ENCODE measurements at regions not wholly inside any gene's neighbourhood (a gene's known extent, or its start where the extent isn't known, plus 50 kb on each side); places are given as distances from the start of the nearest gene placed in this dataset.

GRCh38 chr16:79348521-79349306 lies 251.8 kb downstream of the MAF start (continued):
- TF ChIP-seq ZNF687 (CRISPR knock-in tag; IDR thresholded peaks at IDR 0.05) (no peak), NFIC (IDR thresholded peaks at IDR 0.05; ENCODE audit: low read length) (no peak), ZNF737 (CRISPR knock-in tag; IDR thresholded peaks at IDR 0.05; ENCODE audit: borderline replicate concordance) (no peak)

- no TSS peak for BruUV-seq (replicated peaks)
- 50% methylated on average over 17 of the region's 19 CpGs for WGBS (ENCODE audit: low lambda C conversion rate)
- ChIA-PET CTCF (ENCODE audit: low intra/inter-chr PET ratio, low total read pairs) (no interaction called here), POLR2A (no interaction called here)
- Histone ChIP-seq H3K4me3 (replicated peaks in 1 of 3; ENCODE audit: insufficient read depth in 1 of 3, low read depth in 2 of 3, low read length in 3 of 3) (no peak overlapping the region), H3K9me3 (ENCODE audit: low read length) (no peaks in the 10 kb centered on the region), H3K36me3 (replicated peaks in 1 of 2; ENCODE audit: control insufficient read depth in 1 of 2, insufficient read depth in 2 of 2, low read length in 2 of 2) (no peaks in the 10 kb centered on the region), H3K9ac (ENCODE audit: insufficient read depth, low read depth, low read length) (no peak overlapping the region), H3K27ac (ENCODE audit: extremely low read length, insufficient read depth, low read length) (no peak overlapping the region), H3K79me2 (ENCODE audit: insufficient read depth, low read length) (no peaks in the 10 kb centered on the region), H4K20me1 (ENCODE audit: insufficient read depth, low read length) (no peaks in the 10 kb centered on the region; the same call in 1 of the 2 replicates), H3K4me1 (ENCODE audit: insufficient read depth, low read length) (no peaks in the 10 kb centered on the region), H2AFZ (ENCODE audit: low read length) (no peak overlapping the region), H3K4me2 (ENCODE audit: low read depth, low read length) (no peak overlapping the region), H3K27me3 (ENCODE audit: control insufficient read depth in 1 of 2, insufficient read depth in 2 of 2, low read length in 2 of 2) (no peaks in the 10 kb centered on the region; a peak in 2 of 5 replicates)
- FAIRE-seq (no peak), ATAC-seq (no peak), DNase-seq (ENCODE audit: low spot score) (no peak)
- intact Hi-C loops (cut with micrococcal nuclease; ENCODE audit: unreplicated experiment) (no loop called here), in situ Hi-C loops (cut with HindIII; ENCODE audit: extremely low pct_ligation_motif_present, low pct_unique_long_range_greater_than_20kb) (no loop called here)
- TF ChIP-seq FOXP4 (CRISPR knock-in tag; IDR thresholded peaks at IDR 0.05): no peak
- no peak for TF ChIP-seq STAT5B (CRISPR knock-in tag; IDR thresholded peaks at IDR 0.05)
- TF ChIP-seq DR1 (CRISPR knock-in tag; IDR thresholded peaks at IDR 0.05): no peak
- no peak for TF ChIP-seq ZNF576 (CRISPR knock-in tag; IDR thresholded peaks at IDR 0.05)
- no peak for TF ChIP-seq RCOR2 (CRISPR knock-in tag; IDR thresholded peaks at IDR 0.05)
- TF ChIP-seq ZNF577 (CRISPR knock-in tag; IDR thresholded peaks at IDR 0.05; ENCODE audit: borderline replicate concordance, low read depth): no peak
- no peak for TF ChIP-seq MXD1 (CRISPR knock-in tag; IDR thresholded peaks at IDR 0.05)
- TF ChIP-seq SSRP1 (CRISPR knock-in tag; IDR thresholded peaks at IDR 0.05): no peak
- no peak for TF ChIP-seq AFF4 (CRISPR knock-in tag; IDR thresholded peaks at IDR 0.05)
Measured at GRCh38 chr16:79347277-79347676, 253.3 kb downstream of the MAF start.
